HCT116 (cell line): ENCODE measurements at regions not wholly inside any gene's neighbourhood (a gene's known extent, or its start where the extent isn't known, plus 50 kb on each side); places are given as distances from the start of the nearest gene placed in this dataset.

Source experiments
- POLR2A ChIP-seq: IDR thresholded peaks from 2 replicates; pipeline ENCODE4 v1.7.0; 2011; ENCODE audit warnings: borderline replicate concordance; ENCODE audit not compliant: insufficient read depth, insufficient read length; ENCODE audit errors: extremely low read depth
- TF ChIP-seq, protein P1 (sequence below): IDR thresholded peaks from 2 replicates; pipeline ENCODE4 v1.6.1; 2012; ENCODE audit warnings: low read depth

DNA sequence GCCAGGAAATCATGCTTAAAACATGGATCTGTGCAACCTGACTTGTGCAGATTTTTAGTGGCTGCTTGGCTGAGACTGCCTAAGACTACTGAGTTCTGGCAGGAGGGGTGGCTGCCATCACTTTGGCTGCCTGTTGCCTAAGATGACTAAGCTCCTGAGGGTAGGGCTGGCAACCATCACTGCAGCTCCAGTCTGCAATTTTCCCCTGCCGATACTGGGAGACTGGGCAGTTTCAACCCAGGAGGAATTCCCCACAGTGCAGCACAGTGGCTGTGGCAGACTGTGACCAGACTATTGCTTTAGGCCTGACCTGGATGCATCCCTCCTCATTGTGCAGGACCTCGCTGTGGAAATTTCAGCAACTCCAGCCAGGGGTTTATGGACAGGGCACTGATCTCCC lies 544.9 kb downstream of the ANKRD50 start:
- TF ChIP-seq, protein P1, sequence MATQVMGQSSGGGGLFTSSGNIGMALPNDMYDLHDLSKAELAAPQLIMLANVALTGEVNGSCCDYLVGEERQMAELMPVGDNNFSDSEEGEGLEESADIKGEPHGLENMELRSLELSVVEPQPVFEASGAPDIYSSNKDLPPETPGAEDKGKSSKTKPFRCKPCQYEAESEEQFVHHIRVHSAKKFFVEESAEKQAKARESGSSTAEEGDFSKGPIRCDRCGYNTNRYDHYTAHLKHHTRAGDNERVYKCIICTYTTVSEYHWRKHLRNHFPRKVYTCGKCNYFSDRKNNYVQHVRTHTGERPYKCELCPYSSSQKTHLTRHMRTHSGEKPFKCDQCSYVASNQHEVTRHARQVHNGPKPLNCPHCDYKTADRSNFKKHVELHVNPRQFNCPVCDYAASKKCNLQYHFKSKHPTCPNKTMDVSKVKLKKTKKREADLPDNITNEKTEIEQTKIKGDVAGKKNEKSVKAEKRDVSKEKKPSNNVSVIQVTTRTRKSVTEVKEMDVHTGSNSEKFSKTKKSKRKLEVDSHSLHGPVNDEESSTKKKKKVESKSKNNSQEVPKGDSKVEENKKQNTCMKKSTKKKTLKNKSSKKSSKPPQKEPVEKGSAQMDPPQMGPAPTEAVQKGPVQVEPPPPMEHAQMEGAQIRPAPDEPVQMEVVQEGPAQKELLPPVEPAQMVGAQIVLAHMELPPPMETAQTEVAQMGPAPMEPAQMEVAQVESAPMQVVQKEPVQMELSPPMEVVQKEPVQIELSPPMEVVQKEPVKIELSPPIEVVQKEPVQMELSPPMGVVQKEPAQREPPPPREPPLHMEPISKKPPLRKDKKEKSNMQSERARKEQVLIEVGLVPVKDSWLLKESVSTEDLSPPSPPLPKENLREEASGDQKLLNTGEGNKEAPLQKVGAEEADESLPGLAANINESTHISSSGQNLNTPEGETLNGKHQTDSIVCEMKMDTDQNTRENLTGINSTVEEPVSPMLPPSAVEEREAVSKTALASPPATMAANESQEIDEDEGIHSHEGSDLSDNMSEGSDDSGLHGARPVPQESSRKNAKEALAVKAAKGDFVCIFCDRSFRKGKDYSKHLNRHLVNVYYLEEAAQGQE: no peak
- no peak for TF ChIP-seq POLR2A
